Activated CD4-positive, alpha-beta memory T cell treated with anti-CD3 and anti-CD28 coated beads, Interleukin-2, amount 10 ng/mL, durations not matched to agents 7 days and 5 days (primary cell): ENCODE measurements at regions not wholly inside any gene's neighbourhood (a gene's known extent, or its start where the extent isn't known, plus 50 kb on each side); places are given as distances from the start of the nearest gene placed in this dataset.

ENCODE experiments used
- CTCF ChIA-PET: fragments of 350-600 bp; sonication (Branson Sonifier 250); formaldehyde crosslinking; loops from one replicate; lab custom pipeline; 2021; ENCODE audit warnings: antibody characterized with exemption, inconsistent platforms; lab: Charles Lee
- POLR2A ChIA-PET: fragments of 350-600 bp; sonication (Branson Sonifier 250); formaldehyde crosslinking; loops from one replicate; lab custom pipeline; 2021; ENCODE audit warnings: antibody characterized with exemption; lab: Charles Lee
- DNase-seq: peaks from one replicate; pipeline ENCODE4 v3.0.0-alpha.2; 2020
- H3K27ac Mint-ChIP-seq: one replicate; pipeline ENCODE4 v1.8.0; 2021; ENCODE audit warnings: mild to moderate bottlenecking, mixed read lengths
- H3K27me3 Mint-ChIP-seq: one replicate; pipeline ENCODE4 v1.8.0; 2021; ENCODE audit warnings: mixed read lengths
- H3K36me3 Mint-ChIP-seq: one replicate; pipeline ENCODE4 v1.8.0; 2021; ENCODE audit warnings: low read depth, mixed read lengths
- H3K4me1 Mint-ChIP-seq: one replicate; pipeline ENCODE4 v1.8.0; 2021; ENCODE audit warnings: mixed read lengths
- H3K4me3 Mint-ChIP-seq: one replicate; pipeline ENCODE4 v1.8.0; 2021; ENCODE audit warnings: mild to moderate bottlenecking, mixed read lengths
- H3K9me3 Mint-ChIP-seq: one replicate; pipeline ENCODE4 v1.8.0; 2021; ENCODE audit warnings: mixed read lengths

DNA sequence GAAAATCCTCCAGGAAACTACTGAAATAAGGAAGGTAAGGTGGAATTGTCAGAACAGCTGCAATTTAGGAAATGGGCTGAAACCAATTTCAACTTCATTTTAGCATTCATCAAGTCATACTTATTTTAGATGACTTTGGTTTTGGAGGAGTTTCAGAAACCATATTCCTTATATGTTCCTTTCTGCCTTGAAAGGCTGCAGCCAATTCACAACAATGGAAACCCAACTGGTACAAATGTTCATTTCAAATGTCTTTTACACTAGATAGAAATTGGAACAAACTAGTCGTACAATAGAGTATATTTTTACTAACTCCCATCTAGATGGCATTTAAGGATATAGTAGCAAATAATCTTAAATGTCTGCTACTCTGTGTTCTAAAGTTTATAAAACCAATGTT, 82.6 kb upstream of the ANKH start:
- DNase-seq = no peak
- POLR2A ChIA-PET = no interaction called here
- H3K27me3 Mint-ChIP-seq = no peaks in the 10 kb centered on the region
- no peak overlapping the region for H3K4me3 Mint-ChIP-seq
- no peaks in the 10 kb centered on the region for H3K36me3 Mint-ChIP-seq
- H3K4me1 Mint-ChIP-seq = no peaks in the 10 kb centered on the region
- no peaks in the 10 kb centered on the region for H3K9me3 Mint-ChIP-seq
- CTCF ChIA-PET = no interaction called here
- no peak overlapping the region for H3K27ac Mint-ChIP-seq

DNA sequence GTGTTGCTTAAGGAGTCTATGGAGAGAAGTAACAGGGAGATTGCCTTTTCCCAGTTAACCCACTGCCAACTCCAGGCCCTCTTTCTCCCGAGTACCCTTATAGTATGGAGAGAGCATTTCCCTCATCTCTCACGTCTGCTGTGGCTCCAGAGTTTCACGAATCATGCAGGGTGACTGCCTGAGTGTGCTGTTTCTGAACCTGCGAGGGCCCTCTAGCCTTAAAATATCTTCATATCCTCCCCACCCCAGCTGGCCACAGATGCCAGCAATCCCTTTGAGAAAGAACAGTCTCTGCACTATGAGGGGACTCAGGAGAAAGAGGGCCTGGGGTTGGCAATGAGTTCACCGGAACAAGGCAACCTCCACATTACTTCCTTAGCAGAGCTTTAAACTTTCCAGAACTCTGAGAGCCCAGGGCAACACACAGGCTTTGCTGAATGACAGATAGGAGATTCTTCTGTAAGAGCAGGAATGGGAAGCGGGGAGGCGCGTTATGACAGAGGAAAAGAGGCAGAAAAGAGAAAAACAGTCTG, 81.6 kb upstream of the ANKH start:
- H3K27me3 Mint-ChIP-seq = no peaks in the 10 kb centered on the region
- CTCF ChIA-PET = interaction anchor here (0.6 to 1.6 kb wide), 3 partner anchors 23 to 226 kb away, joined by 3 to 4 read pairs (median 3); no protein-coding TSS in a partner anchor
- H3K36me3 Mint-ChIP-seq = no peaks in the 10 kb centered on the region
- POLR2A ChIA-PET = no interaction called here
- H3K4me1 Mint-ChIP-seq = no peaks in the 10 kb centered on the region
- no peak for DNase-seq
- H3K27ac Mint-ChIP-seq = no peak overlapping the region
- H3K9me3 Mint-ChIP-seq = no peaks in the 10 kb centered on the region
- H3K4me3 Mint-ChIP-seq = no peak overlapping the region

DNA sequence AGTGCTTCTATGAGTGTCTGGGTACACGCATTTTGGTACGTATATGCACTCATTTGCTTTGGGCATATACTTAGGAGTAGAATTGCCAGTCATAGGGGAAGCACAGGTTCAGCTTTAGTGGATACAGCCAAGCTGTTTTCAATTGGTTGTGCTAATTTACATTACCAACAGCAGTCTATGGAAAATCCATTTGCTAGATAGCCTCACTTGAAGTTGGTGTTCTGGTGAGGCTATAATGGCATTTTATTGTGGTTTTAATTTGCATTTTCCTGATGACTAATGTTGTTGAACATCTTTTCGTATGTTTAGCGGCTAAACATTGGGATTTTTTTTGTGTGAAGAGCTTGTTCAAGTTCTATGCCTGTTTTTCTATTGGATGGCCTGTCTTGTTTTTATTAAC, 76.8 kb upstream of the ANKH start:
- Mint-ChIP-seq H3K4me3 (no peak overlapping the region), H3K36me3 (no peaks in the 10 kb centered on the region), H3K4me1 (peaks cover 7% of the 10 kb centered on the region), H3K27ac (no peak overlapping the region), H3K27me3 (no peaks in the 10 kb centered on the region), H3K9me3 (no peaks in the 10 kb centered on the region)
- POLR2A ChIA-PET = no interaction called here
- no peak for DNase-seq
- CTCF ChIA-PET = interaction anchor here (1.1 kb wide), 1 partner anchor 221 kb away, joined by 6 read pairs; no protein-coding TSS in a partner anchor

DNA sequence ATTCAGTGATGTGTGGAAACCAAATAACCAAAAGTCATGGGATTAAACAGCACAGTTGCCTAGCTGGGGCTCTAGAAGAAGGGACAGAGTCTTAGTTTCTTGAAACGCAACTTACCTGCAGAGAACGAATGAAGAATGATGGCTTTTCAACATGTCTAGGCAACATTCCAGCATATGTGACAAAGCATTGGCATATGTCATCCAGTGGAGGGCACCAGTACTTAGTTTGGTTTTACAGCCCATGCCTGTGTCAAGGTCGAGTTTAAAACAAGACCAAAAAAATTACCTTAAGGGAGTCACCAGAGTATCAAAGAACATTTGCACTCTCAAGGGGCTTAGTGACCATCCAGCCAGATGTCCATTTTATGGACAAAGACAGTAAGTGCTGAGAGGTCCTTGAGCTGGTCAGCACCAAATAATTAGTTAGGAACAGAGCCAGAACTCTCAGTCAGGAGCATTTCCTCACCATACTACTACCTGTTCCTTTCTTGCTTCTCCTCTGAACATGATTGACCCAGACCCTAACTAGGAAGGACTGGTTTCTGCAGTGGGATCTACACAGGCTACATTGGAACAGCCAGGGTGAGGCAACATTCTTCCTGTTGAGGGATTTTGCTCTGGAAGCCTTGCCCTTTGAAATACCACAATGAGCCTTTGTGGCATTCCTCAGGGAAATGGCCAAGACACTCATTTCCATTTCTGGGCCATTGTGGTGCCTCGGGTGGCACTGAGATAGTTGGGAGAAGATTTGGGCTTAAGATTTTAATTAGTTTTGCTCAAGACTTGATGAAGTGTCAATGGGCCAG, 75.4 kb upstream of the ANKH start:
- no peak overlapping the region for H3K27ac Mint-ChIP-seq
- peaks cover 2% of the 10 kb centered on the region for H3K27me3 Mint-ChIP-seq
- H3K4me1 Mint-ChIP-seq = peaks cover 7% of the 10 kb centered on the region
- CTCF ChIA-PET = interaction anchor here (1.3 to 1.8 kb wide), 3 partner anchors 10 to 56 kb away, joined by 3 to 7 read pairs (median 5); no protein-coding TSS in a partner anchor
- H3K36me3 Mint-ChIP-seq = no peaks in the 10 kb centered on the region
- peak; percentile 23 for DNase-seq
- H3K4me3 Mint-ChIP-seq = no peak overlapping the region
- no peaks in the 10 kb centered on the region for H3K9me3 Mint-ChIP-seq
- POLR2A ChIA-PET = no interaction called here

DNA sequence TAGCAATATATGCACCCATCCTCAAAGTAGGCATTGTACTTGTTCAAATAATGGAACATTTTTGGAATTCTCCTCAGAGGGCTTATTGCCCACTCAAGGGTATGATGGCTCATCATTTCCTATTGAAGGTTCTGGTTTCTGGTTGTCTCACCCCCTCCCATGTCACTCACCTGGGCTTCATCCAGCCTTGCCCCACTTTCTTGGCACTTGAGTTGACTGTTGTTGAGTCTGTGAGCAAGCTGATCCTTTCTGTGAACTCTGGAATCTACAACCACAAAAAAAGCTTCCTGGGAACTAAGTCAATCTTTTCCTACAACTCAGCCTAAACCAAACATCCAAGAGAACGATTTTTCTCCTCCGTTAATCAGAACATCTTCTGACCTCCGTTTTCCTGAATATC, 73.9 kb upstream of the ANKH start:
- Mint-ChIP-seq H3K4me3 (no peak overlapping the region), H3K27me3 (peaks cover 5% of the 10 kb centered on the region), H3K27ac (no peak overlapping the region), H3K4me1 (peaks cover 7% of the 10 kb centered on the region), H3K9me3 (no peaks in the 10 kb centered on the region), H3K36me3 (no peaks in the 10 kb centered on the region)
- CTCF ChIA-PET = no interaction called here
- POLR2A ChIA-PET = no interaction called here
- DNase-seq = no peak

DNA sequence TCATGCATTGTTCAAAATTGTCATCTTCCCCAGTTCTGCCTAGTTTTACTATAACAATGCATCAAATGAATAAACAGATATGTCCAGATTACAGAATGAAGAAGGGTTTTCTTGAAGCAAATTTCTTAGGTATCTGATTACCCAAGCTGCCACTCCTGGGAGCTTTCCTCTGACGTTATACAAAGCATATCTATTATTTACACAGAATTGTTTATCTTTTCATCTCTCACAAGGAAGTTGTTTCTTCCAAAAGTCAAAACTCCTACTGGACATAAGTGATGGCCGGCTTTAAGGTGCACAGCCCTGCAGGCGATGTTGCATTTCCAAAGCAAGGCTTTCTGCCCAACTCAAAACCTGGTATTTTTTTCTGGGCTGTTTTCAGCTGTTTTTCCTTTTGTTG, 73.4 kb upstream of the ANKH start:
- no peaks in the 10 kb centered on the region for H3K9me3 Mint-ChIP-seq
- no peak overlapping the region for H3K4me3 Mint-ChIP-seq
- no peak overlapping the region for H3K27ac Mint-ChIP-seq
- ChIA-PET CTCF (no interaction called here), POLR2A (no interaction called here)
- H3K27me3 Mint-ChIP-seq = peaks cover 5% of the 10 kb centered on the region
- DNase-seq = no peak
- H3K4me1 Mint-ChIP-seq = peaks cover 7% of the 10 kb centered on the region
- no peaks in the 10 kb centered on the region for H3K36me3 Mint-ChIP-seq

DNA sequence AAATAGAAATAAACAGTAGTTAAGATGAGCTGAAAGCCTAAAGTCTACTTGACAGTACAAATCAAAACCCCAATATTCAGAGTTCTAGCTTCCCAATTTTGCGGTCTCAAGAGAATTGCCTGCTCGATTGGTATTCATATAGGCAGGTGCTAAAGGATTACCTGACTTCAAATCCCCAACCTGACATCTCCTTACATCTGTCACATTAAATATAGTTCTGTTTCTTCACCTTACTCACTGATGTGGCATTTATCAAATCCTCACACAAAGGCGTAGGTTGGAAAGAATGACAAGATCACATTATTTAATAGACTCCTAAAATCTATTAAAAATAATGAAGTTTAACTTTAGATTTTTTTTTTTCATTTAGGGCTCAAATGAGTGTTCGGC, 72.8 kb upstream of the ANKH start:
- H3K9me3 Mint-ChIP-seq = no peaks in the 10 kb centered on the region
- H3K27ac Mint-ChIP-seq = no peak overlapping the region
- ChIA-PET CTCF (interaction anchor here (0.7 kb wide), 1 partner anchor 556 kb away, joined by 3 read pairs; no protein-coding TSS in a partner anchor), POLR2A (no interaction called here)
- H3K4me1 Mint-ChIP-seq = peaks cover 7% of the 10 kb centered on the region
- DNase-seq = no peak
- no peaks in the 10 kb centered on the region for H3K36me3 Mint-ChIP-seq
- H3K4me3 Mint-ChIP-seq = no peak overlapping the region
- H3K27me3 Mint-ChIP-seq = peaks cover 5% of the 10 kb centered on the region

DNA sequence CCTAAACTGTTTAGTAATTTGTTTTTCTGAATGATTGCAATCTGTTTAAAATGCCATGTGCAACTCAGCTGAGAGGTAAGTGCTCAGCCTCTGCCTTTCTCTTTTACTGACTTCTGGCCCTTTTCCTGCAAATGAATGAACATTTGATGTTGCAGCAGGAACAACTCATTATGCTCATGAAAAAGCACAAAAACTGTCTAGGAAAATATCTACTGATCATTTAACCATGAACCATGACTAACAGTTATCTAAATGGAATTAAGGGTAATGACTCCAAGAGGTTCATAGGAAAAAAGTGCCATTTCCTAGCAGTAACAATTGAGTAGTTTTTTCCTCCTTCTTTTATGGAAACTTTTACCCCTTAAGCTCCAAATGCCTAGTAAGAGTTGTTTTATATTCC, 70.6 kb upstream of the ANKH start:
- ChIA-PET POLR2A (no interaction called here), CTCF (interaction anchor here (1.7 kb wide), 1 partner anchor 15 kb away, joined by 4 read pairs; no protein-coding TSS in a partner anchor)
- no peak overlapping the region for H3K4me3 Mint-ChIP-seq
- no peaks in the 10 kb centered on the region for H3K36me3 Mint-ChIP-seq
- peaks cover 8% of the 10 kb centered on the region for H3K27me3 Mint-ChIP-seq
- no peak overlapping the region for H3K27ac Mint-ChIP-seq
- no peaks in the 10 kb centered on the region for H3K9me3 Mint-ChIP-seq
- no peak for DNase-seq
- peaks cover 8% of the 10 kb centered on the region for H3K4me1 Mint-ChIP-seq

DNA sequence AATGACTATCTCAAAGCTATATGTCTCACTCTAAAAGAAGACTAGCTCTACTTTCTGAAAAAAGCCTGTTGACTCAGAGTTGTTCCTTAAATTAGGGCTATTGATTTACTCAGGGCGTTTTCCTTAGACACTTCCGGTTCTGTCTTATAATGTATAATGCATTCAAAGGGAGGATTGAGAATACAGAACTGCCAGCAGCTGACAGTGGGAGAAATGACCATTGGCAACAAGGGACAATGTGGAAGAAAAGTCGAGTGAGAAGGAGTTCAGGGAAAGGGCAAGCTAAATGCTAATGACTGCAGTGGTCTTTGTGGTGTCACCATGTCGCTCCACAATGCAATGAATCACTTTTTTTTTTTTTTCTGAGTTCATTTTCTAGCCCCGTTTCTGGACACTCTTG, 65.7 kb upstream of the ANKH start:
- ChIA-PET POLR2A (no interaction called here), CTCF (no interaction called here)
- Mint-ChIP-seq H3K4me1 (peaks cover 10% of the 10 kb centered on the region), H3K27me3 (peaks cover 12% of the 10 kb centered on the region), H3K27ac (no peak overlapping the region), H3K4me3 (no peak overlapping the region), H3K36me3 (no peaks in the 10 kb centered on the region), H3K9me3 (no peaks in the 10 kb centered on the region)
- no peak for DNase-seq

DNA sequence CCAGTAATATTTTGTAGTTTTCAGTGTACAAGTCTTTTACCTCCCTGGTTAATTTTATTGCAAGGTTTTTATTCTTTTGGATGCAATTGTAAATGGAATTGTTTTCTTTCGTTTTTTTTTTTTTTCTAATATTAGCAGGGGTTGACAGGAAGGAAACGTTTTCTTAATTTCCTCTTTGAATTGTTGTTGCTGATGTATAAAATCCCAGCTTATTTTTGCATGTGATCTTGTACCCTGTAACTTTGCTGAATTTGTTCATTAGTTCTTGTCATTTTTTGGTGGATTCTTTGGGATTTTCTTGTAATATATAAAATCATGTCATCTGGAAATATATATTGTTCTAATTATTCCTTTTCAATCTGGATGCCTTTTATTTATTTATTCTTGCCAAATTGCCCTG, 65.0 kb upstream of the ANKH start:
- POLR2A ChIA-PET = no interaction called here
- Mint-ChIP-seq H3K27me3 (peaks cover 10% of the 10 kb centered on the region), H3K27ac (no peak overlapping the region), H3K4me3 (no peak overlapping the region), H3K4me1 (peaks cover 10% of the 10 kb centered on the region), H3K9me3 (no peaks in the 10 kb centered on the region), H3K36me3 (no peaks in the 10 kb centered on the region)
- CTCF ChIA-PET = no interaction called here
- no peak for DNase-seq

DNA sequence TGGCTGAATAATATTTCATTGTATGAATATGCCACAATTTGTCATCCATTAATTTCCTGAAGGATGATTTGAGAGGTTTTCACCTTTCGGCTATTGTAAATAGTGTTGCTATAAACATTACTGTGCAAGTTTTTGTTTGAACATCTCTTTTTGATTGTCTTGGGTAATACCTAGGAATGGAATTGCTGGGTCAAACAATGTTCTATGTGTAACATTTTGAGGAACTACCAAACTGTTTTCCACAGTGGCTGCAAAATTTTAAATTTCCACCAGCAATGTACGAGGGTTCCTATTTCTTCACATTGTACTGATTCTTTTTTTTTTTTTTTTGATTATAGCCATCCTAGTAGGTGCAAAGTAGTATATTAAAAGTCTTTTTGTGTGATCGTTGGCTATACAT, 63.8 kb upstream of the ANKH start:
- ChIA-PET POLR2A (no interaction called here), CTCF (no interaction called here)
- no peak for DNase-seq
- peaks cover 10% of the 10 kb centered on the region for H3K4me1 Mint-ChIP-seq
- H3K4me3 Mint-ChIP-seq = no peak overlapping the region
- no peaks in the 10 kb centered on the region for H3K9me3 Mint-ChIP-seq
- H3K27me3 Mint-ChIP-seq = peaks cover 7% of the 10 kb centered on the region
- H3K27ac Mint-ChIP-seq = no peak overlapping the region
- no peaks in the 10 kb centered on the region for H3K36me3 Mint-ChIP-seq

DNA sequence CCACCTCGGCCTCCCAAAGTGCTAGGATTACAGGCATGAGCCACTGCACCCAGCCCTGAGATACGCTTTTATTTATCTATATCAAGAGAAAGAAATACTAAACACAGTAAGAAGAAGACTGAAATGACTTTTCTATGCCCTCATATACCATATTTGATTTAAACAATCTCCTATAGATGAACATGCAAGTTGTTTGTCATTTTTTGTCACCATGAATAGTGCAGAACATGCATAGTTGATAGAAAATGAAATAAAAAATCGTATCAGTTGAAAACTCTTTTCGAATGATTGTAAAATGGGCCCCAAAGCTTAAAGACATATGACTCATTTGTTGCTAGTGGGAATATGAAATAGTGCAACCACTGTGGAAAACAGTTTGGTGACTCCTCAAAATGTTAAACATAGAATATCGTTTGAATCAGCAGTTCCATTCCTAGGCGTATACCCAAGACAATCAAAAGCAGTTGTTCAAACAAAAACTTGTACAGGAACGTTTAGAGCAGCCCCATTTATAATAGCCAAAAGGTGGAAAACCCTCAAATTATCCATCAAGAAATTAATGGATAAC, 61.4 kb upstream of the ANKH start:
- H3K27me3 Mint-ChIP-seq = peaks cover 5% of the 10 kb centered on the region
- H3K4me3 Mint-ChIP-seq = no peak overlapping the region
- H3K9me3 Mint-ChIP-seq = no peaks in the 10 kb centered on the region
- H3K4me1 Mint-ChIP-seq = peaks cover 10% of the 10 kb centered on the region
- ChIA-PET POLR2A (no interaction called here), CTCF (interaction anchor here (0.7 to 1.1 kb wide), 2 partner anchors 59 to 174 kb away, joined by 3 read pairs; no protein-coding TSS in a partner anchor)
- DNase-seq = no peak
- H3K27ac Mint-ChIP-seq = no peak overlapping the region
- no peaks in the 10 kb centered on the region for H3K36me3 Mint-ChIP-seq

DNA sequence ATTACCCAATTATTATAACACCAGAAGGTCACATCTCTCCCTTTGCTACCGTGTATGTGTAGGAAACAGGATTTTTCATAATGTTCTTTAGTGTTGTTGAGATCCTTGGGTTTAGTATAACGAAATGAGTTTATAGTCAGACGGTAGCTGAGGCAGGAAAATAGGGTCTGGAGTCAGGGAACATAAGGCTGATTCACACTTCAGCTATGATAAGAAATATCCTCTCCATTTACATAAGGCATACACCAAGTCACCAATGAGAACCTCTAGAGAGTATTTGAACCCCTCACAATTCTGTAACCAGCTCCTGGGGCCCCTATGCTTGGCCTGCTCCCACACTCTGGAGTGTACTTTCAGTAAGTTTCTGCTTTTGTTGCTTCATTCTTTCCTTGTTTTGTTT, 58.9 kb upstream of the ANKH start:
- no peaks in the 10 kb centered on the region for H3K36me3 Mint-ChIP-seq
- H3K27ac Mint-ChIP-seq = no peak overlapping the region
- POLR2A ChIA-PET = no interaction called here

More for the DNA sequence above, 58.9 kb upstream of the ANKH start:
- Mint-ChIP-seq H3K4me1 (peaks cover 26% of the 10 kb centered on the region), H3K27me3 (peaks cover 2% of the 10 kb centered on the region), H3K9me3 (no peaks in the 10 kb centered on the region), H3K4me3 (no peak overlapping the region)
- no peak for DNase-seq
- CTCF ChIA-PET = interaction anchor here (0.8 kb wide), 1 partner anchor 73 kb away, joined by 3 read pairs; no protein-coding TSS in a partner anchor
